Endometrium (tissue), 2 donors: ENCODE measurements at regions not wholly inside any gene's neighbourhood (a gene's known extent, or its start where the extent isn't known, plus 50 kb on each side); places are given as distances from the start of the nearest gene placed in this dataset.
A peak's percentile ranks its signal among the peaks of the same experiment; 100 is the strongest.

Experiments used
- FAIRE-seq: peaks from 2 replicates; lab custom pipeline; 2012; peaks lifted over from hg19 to GRCh38; lab: Jason Lieb, UNC
- donor health status: control.
- donor health status: control.

DNA sequence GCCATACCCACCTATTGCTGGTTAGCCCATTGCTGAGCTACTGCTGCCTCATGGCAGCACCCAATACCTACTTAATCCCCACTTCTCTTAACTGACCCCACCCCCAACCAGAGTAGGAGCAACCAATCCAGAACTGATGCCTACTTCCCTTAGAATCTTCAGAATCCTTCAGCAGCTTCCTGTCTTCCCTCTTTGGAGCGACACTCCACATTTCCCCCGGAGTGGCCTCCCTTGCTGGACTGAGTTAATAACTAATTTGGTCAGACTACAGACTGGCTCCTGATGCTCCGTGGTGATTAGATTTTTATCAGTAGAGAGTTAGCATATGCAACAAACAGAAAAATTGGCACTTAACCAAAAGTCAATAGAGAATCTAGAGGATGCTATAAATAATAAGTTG lies 51.2 kb upstream of the UBR2 start:
- no peak for FAIRE-seq

DNA sequence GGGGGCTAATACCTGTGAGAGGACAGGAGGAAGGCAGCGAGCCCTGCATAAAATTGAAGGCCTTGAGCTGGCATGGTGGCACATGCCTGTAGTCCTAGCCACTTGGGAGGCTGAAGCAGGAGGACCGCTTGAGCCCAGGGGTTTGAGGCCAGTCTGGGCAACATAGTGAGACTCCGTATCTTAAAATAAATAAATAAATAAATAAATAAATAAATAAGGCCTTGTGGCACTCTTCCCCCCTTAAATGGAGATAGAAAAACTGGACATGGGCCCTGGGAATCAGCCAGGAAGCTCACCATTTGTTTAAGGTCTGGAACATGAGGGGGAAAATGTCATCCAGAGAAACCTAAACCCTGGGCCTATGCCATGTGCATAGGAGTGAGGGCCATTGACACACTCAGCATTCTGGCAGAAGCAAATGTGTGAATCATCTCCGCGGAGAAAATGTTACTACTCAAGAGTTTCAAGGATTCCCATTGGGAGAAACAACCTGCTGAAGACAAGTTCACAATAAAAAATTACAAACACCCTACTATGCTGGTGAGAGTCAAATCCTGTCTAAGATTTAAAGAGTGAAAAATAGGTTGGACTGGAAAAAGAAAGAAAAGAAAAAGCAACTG lies 51.9 kb upstream of the UBR2 start:
- FAIRE-seq, result no peak

DNA sequence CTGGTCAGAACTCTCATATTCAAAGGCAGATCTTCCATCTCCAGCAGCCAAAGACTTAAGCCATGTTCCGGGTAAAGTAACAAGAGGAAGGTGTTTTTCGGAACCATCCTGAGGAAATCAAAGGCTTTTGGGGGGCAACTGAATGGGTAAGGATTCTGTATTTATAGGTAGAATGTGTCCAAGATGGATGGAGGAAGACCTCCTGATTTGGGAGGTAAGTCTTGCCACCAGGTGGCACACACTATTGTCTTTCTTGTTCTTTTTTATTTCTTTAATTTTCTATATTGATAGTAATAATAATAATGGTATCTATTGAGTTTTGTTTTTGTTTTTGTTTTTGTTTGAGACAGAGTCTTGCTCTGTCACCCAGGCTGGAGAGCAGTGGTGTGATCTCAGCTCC lies 53.0 kb upstream of the UBR2 start:
- no peak for FAIRE-seq

DNA sequence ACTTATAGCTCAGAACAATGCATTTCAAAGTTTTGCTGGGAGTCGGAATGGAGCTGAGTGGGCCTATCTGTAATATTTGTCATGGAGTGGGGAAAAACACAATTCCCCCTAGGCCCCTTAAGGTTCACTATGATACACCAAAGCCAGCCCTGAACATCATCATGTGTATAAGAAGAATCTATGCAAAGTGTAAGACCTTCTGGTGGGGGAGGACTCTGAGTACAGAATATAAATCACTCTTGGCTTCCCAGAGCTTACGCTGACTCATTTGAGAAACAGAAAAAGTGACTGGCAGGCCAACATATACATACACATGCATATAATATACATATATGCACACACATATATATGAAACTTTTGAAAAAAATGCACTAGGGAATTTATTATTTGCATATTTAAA lies 54.1 kb upstream of the UBR2 start:
- no peak for FAIRE-seq

DNA sequence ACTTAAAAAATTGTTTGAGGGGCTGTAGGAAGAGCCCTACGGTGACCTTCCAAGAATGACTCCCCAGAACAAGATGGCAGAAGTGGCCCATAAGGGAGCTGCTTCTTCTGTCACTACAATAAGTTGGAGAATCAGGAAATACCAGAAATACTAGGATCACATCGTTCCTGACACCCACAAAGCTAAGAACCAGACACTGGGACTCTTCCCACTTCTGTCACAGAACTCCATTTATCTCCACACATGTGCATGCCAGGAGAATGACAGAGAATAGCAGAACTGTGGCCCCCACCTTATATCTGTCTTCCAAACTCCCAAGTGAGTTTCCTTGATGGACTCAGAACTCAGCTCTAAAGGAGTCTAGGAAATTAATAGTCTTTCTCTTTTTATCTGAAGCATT lies 54.6 kb upstream of the UBR2 start:
- FAIRE-seq, result no peak

DNA sequence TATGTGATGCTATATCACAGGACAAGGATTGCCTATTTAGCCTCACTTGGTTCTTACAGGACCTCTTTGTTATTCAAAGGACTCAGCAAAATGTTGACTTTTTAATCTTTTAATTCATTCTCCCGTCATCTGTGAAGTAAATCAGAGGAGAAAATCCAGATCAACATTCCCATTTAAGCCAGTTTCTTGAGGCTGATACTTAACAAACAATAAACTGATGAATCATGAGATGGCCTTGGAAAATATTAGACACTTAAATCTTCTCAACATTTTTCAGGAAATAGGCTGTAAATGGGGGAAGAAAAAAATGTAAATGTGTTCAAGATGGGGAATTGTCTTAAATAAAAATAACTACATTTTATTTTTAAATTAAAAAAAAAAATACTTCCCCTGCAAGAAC lies 55.9 kb upstream of the UBR2 start:
- peak; percentile 95 for FAIRE-seq

DNA sequence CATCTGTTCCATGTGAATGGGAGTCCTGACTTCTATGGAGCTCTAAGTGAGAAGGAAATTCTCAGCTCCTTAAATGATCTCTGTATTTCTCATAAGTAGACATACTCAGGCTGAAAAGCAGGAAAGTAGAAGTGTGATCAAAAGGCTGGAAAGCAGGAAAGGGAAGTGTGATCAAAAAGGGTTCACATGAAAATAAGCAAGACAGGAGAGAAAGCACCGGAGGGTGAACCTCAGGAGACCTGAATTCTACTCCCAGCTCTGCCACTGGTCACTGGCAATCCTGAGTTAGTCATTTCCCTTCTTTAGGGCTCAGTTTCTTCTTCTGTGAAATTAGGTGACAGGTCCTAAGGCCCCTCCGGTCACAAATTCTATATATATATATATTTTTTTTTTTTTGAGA lies 55.5 kb upstream of the TRERF1 start:
- FAIRE-seq, result no peak

DNA sequence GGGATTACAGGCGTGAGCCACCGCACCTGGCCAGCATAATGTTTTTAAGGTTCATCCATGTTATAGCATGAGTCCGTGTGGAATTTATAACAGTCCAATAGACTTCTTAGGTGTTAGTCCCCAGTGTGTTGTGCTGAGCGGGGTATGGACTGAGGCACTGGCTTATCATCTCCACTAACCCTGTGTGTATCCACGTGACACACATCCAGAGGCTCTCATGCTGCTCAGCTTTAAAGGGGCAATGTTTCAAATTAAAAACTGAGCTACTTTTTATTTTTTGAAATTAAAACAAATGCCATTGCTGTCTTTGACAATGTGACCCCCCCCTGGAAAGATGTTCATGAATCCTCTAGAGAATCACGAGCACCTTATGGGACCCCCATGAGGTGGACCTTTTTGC lies 54.3 kb upstream of the TRERF1 start:
- no peak for FAIRE-seq

DNA sequence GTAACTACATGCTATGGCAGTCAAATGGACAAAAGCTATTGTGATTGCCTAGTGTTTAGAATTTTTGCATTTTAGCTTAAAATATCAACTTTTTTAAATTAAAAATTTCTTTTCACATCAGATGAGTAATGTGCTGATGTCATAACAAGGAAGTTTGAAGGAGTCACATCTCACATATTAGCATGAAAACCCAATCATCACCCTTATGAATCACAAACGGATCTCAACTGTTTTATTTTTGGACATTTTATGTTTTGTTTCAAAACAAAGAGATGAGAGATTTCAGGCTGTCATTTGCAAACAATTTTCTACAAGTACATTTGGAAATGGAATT lies 53.6 kb upstream of the TRERF1 start:
- peak; percentile 37 for FAIRE-seq

DNA sequence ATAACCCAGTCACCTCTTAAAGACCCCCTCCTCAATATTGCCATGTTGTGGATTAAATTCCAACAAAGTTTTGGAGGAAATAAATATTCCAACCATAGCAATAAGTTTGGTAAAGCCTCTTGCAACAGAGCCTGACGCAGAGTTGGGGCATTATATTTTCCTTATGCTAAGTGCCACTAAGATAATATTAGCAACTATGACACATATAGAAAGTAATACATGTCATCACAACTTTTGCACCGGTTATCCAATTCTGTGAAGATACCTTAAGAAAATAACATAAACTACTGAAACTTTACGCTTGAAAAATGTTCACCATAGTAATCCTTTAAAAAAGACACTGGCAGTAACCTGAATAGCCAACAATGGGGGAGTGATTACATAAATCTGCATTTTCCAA lies 52.2 kb upstream of the TRERF1 start:
- FAIRE-seq, result no peak

DNA sequence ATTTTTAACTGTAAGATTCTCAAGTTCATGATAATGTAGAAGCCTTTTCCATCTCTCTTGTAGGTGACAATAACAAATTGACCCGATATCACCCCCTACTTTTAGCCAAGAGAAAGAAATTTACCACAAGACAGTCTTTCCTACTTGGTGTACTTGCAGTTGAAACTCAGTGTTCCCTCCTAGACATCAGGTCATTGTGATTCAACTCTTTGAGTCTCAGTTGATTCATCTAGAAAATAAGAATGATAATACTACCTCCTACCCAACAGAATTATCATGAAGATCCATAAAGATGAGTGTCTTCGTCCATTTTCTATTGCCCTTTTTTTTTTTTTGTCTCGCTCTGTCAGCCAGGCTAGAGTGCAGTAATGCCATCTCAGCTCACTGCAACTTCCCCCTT lies 51.3 kb upstream of the TRERF1 start:
- FAIRE-seq, result no peak

DNA sequence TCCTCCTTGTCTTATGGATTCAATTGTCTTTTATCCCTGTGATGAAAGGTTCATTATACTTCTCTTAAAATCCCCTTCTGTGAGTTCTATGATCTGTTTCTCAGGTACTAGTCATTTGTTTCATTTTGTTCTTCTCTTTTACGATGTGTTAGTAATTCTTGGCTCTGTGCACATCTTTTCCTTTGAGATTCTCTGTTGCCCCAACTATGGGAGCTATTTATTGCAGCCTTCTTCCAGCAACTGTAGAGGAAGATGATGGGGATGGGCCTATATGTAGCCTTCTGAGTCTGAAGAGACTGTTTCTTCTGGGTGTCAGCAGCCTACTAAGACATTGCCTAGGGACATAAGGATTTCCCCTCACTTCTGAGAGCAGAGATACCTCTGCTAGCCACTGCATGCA lies 50.4 kb upstream of the TRERF1 start:
- FAIRE-seq, result no peak
